GM12874 (cell line): ENCODE measurements at regions not wholly inside any gene's neighbourhood (a gene's known extent, or its start where the extent isn't known, plus 50 kb on each side); places are given as distances from the start of the nearest gene placed in this dataset.

Experiments used
- TF ChIP-seq, protein P1 (sequence below): IDR thresholded peaks from 2 replicates; pipeline ENCODE4 v1.5.1; 2011; ENCODE audit warnings: low read depth, mild to moderate bottlenecking, control low read depth, low read length, moderate library complexity; ENCODE audit not compliant: insufficient read depth

DNA sequence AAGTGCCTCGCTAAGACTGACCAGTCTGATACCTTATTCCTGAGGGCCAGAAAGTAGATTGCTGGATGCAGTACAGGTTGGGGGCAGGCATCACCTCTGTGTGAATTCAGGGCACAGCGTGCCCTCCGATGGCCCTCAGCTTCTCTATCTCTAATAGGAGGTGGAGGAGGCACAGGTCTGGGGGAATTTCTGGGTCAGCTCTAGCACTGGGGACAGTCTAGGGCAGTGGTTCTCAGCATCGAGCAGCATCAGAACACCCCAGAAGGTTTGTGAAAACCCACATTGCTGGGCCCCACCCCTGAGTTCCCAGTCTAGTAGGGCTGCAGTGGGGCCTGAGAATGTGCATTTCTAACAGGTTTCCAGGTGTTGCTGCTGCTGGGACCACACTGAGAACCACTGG is 166.7 kb downstream of the CDC5L start:
- TF ChIP-seq, protein P1, sequence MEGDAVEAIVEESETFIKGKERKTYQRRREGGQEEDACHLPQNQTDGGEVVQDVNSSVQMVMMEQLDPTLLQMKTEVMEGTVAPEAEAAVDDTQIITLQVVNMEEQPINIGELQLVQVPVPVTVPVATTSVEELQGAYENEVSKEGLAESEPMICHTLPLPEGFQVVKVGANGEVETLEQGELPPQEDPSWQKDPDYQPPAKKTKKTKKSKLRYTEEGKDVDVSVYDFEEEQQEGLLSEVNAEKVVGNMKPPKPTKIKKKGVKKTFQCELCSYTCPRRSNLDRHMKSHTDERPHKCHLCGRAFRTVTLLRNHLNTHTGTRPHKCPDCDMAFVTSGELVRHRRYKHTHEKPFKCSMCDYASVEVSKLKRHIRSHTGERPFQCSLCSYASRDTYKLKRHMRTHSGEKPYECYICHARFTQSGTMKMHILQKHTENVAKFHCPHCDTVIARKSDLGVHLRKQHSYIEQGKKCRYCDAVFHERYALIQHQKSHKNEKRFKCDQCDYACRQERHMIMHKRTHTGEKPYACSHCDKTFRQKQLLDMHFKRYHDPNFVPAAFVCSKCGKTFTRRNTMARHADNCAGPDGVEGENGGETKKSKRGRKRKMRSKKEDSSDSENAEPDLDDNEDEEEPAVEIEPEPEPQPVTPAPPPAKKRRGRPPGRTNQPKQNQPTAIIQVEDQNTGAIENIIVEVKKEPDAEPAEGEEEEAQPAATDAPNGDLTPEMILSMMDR = no peak

DNA sequence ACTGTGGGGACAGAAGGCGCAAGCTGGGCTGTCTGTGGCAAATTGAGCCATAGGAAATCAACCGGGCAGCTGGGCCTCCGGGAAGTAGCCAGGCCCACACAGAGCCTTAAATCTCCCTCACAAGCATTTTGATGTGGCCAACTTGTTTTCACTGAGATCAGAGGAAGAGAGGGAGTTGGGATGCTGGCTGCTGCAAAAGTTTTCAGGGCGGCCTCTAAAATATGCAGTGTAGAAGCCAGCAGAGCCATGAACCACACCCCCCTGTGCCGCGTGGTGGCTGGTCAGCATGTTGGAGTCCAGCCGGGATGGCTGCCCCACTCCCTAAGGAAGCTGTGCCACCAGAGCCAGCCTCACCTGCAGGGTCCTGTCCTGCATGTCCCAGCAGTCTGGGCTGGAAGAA is 167.4 kb downstream of the CDC5L start:
- TF ChIP-seq, protein P1 = no peak

DNA sequence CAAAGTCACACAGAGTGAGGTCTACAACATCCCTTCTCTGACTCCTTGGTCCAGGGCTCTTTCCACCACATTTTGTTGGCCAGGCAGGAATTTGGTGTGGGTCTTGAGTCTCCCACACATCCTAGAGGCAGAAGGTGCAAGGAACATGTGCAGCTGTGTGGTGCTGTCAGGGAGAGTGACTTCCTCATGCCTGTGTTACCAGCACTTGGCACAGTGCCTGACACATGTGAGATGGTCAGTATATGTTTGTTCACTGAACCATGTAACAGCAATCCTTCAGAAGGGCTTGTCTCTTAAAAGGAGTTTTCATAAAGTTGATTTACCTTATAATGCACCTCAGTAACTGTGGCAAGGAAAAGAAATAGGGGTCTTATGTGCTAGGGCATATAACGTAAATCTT is 168.5 kb downstream of the CDC5L start:
- TF ChIP-seq, protein P1 = no peak

- TF ChIP-seq, protein P1 = no peak
These were observed 170.7 kb downstream of the CDC5L start for GRCh38 chr6:44558024-44558831.

DNA sequence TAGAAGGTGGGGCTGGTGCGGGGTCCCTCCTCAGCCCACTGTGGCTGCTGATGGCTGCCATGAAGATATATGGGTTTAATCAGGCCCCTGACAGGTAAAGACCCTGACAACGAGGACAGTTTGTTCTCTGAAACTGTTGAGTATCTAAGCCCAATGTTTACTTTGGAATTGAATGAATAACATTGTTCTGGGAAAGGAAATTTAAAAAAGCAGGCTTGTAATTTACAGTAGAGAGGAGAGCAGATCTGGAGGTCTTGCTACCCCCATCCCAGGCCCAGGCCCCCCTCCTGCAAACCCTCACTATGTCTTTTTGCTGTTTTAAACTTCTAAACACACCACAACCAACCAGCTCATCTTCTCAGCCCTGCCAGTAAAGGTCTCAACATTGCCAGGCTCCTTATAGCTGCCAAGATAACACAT is 171.3 kb downstream of the CDC5L start:
- TF ChIP-seq, protein P1 = no peak

DNA sequence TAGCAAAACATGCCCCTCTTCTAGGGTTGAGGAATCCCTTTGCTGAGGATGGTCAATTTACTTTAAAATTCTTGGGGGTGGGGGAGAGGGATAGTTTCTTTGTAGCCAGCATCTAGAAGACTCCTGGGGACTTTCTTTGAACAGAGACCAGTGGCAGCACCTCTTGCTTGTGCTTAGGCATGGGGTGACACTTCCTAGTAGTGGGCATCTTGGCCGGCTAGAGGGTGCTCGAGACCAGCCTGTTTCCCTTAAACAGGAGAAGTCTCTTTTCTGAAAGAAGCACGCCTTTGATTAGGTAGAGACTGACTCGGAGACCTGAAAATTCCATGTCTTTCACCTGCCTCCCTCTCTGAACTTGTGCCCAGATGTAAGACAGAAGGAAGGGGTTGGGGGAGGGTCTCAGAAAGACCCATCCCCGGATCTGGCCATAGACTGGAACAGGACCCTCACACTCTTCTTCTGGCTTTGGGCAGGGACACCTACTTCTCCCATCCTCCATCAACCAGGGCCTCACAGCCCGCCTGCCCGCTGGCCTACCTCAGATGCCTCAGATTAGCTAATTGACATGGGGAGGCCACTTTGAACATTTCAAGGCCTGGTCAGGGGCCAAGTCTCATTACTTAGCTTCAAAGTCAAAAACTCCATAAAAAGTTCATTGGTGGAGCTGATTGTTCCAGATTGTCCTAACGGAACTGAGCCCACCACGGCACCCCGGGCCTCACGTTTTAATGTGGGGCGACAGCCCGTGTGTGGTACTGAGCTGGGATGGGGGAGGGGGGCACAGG is 172.2 kb downstream of the CDC5L start:
- TF ChIP-seq, protein P1 = no peak

- TF ChIP-seq, protein P1 = no peak
These were observed 173.1 kb downstream of the CDC5L start for GRCh38 chr6:44560458-44561059.
